Stimulated activated CD4-positive, alpha-beta T cell treated with anti-CD3 and anti-CD28 coated beads, Interleukin-15, amount 100 ng/mL, for 48 hours (primary cell): ENCODE measurements at regions not wholly inside any gene's neighbourhood (a gene's known extent, or its start where the extent isn't known, plus 50 kb on each side); places are given as distances from the start of the nearest gene placed in this dataset.

Experiments
- DNase-seq, 2 donors: peaks; one replicate each; pipeline ENCODE4 v3.0.0-alpha.2; 2020; ENCODE audit warnings: low read depth in 2 of 2

- no peak for DNase-seq
These were observed 635.1 kb downstream of the PTPRC start for GRCh38 chr1:199273837-199274379.

GRCh38 chr1:199279067-199279466 lies 640.2 kb downstream of the PTPRC start:
- DNase-seq = no peak

- DNase-seq = no peak
These were observed 641.2 kb downstream of the PTPRC start for GRCh38 chr1:199279872-199280645.

- no peak for DNase-seq
These were observed 644.0 kb downstream of the PTPRC start for GRCh38 chr1:199282751-199283305.

- DNase-seq = no peak
These were observed 645.0 kb downstream of the PTPRC start for GRCh38 chr1:199283794-199284193.

GRCh38 chr1:199287206-199287605 lies 648.4 kb downstream of the PTPRC start:
- no peak for DNase-seq

- DNase-seq = no peak
These were observed 648.8 kb downstream of the PTPRC start for GRCh38 chr1:199287647-199288046.

GRCh38 chr1:199290186-199290585 lies 651.3 kb downstream of the PTPRC start:
- no peak for DNase-seq

GRCh38 chr1:199291022-199291740 lies 652.3 kb downstream of the PTPRC start:
- no peak for DNase-seq

GRCh38 chr1:199292896-199293295 lies 654.1 kb downstream of the PTPRC start:
- no peak for DNase-seq

- DNase-seq = no peak
These were observed 656.3 kb downstream of the PTPRC start for GRCh38 chr1:199295107-199295506.

- no peak for DNase-seq
These were observed 658.3 kb downstream of the PTPRC start for GRCh38 chr1:199297174-199297573.

- DNase-seq = no peak
These were observed 659.0 kb downstream of the PTPRC start for GRCh38 chr1:199297887-199298286.

- DNase-seq = no peak
These were observed 660.0 kb downstream of the PTPRC start for GRCh38 chr1:199298825-199299224.

- DNase-seq = no peak
These were observed 662.8 kb downstream of the PTPRC start for GRCh38 chr1:199301472-199302217.

- no peak for DNase-seq
These were observed 663.7 kb downstream of the PTPRC start for GRCh38 chr1:199302554-199302953.

- DNase-seq = no peak
These were observed 664.2 kb downstream of the PTPRC start for GRCh38 chr1:199303035-199303434.

- DNase-seq = no peak
These were observed 666.2 kb downstream of the PTPRC start for GRCh38 chr1:199305053-199305452.

- no peak for DNase-seq
These were observed 668.8 kb downstream of the PTPRC start for GRCh38 chr1:199307496-199308264.

- no peak for DNase-seq
These were observed 669.6 kb downstream of the PTPRC start for GRCh38 chr1:199308349-199308846.

- DNase-seq = no peak
These were observed 671.9 kb downstream of the PTPRC start for GRCh38 chr1:199310708-199311107.
